Neural progenitor cell (in vitro differentiated cells): ENCODE measurements at regions not wholly inside any gene's neighbourhood (a gene's known extent, or its start where the extent isn't known, plus 50 kb on each side); places are given as distances from the start of the nearest gene placed in this dataset.

Experiments
- DNase-seq: peaks from one replicate; pipeline ENCODE4 v3.0.0-alpha.2; 2016; ENCODE audit warnings: low spot score
- H2AFZ ChIP-seq: fragments of 200-600 bp; sonication (generic); replicated peaks from 2 replicates; pipeline ENCODE4 v1.6.1; 2016; ENCODE audit warnings: antibody characterized with exemption
- H3F3A ChIP-seq: fragments of 200-600 bp; sonication (generic); 2 replicates; pipeline ENCODE4 v1.6.1; 2016; ENCODE audit warnings: antibody characterized with exemption, low read depth
- H3K27ac ChIP-seq: fragments of 200-600 bp; sonication (generic); 2 replicates; pipeline ENCODE4 v1.5.1; 2016; ENCODE audit warnings: mild to moderate bottlenecking
- H3K27me3 ChIP-seq: fragments of 200-600 bp; sonication (generic); 2 replicates; pipeline ENCODE4 v1.6.1; 2016; ENCODE audit warnings: mild to moderate bottlenecking, moderate library complexity
- H3K36me3 ChIP-seq: fragments of 200-600 bp; sonication (generic); 2 replicates; pipeline ENCODE4 v1.5.1; 2016
- H3K4me1 ChIP-seq: fragments of 200-600 bp; sonication (generic); 2 replicates; pipeline ENCODE4 v1.6.1; 2016; ENCODE audit warnings: mixed run types
- H3K4me2 ChIP-seq: fragments of 200-600 bp; sonication (generic); 2 replicates; pipeline ENCODE4 v1.6.1; 2016
- H3K4me3 ChIP-seq: fragments of 200-600 bp; sonication (generic); 2 replicates; pipeline ENCODE4 v1.5.1; 2016
- H3K79me2 ChIP-seq: fragments of 200-600 bp; sonication (generic); 2 replicates; pipeline ENCODE4 v1.6.1; 2016; ENCODE audit warnings: low read depth
- H3K9ac ChIP-seq: fragments of 200-600 bp; sonication (generic); 2 replicates; pipeline ENCODE4 v1.6.1; 2016
- H3K9me3 ChIP-seq: fragments of 200-600 bp; sonication (generic); 2 replicates; pipeline ENCODE4 v1.5.1; 2016; ENCODE audit warnings: low read depth
- H4K20me1 ChIP-seq: fragments of 200-600 bp; sonication (generic); 2 replicates; pipeline ENCODE4 v1.6.1; 2016; ENCODE audit warnings: low read depth
- H3K27ac Mint-ChIP-seq: 3 replicates; pipeline ENCODE4 v1.8.0; 2021; ENCODE audit warnings: mixed read lengths
- H3K27me3 Mint-ChIP-seq: 2 replicates; pipeline ENCODE4 v1.8.0; 2022; ENCODE audit warnings: low read depth, mild to moderate bottlenecking, inconsistent platforms, moderate library complexity, mixed read lengths; ENCODE audit not compliant: insufficient read depth
- H3K36me3 Mint-ChIP-seq: 3 replicates; pipeline ENCODE4 v1.8.0; 2021; ENCODE audit warnings: mixed read lengths
- H3K4me1 Mint-ChIP-seq: 3 replicates; pipeline ENCODE4 v1.8.0; 2021; ENCODE audit warnings: mixed read lengths
- H3K4me3 Mint-ChIP-seq: 3 replicates; pipeline ENCODE4 v1.8.0; 2021; ENCODE audit warnings: mild to moderate bottlenecking, moderate library complexity, mixed read lengths
- H3K9me3 Mint-ChIP-seq: 3 replicates; pipeline ENCODE4 v1.8.0; 2020; ENCODE audit warnings: mixed read lengths
- EZH2 ChIP-seq: fragments of 200-600 bp; sonication (generic); IDR thresholded peaks from 2 replicates; pipeline ENCODE4 v1.6.1; 2017; ENCODE audit warnings: antibody characterized with exemption, mild to moderate bottlenecking, moderate library complexity
- EZH2phosphoT487 ChIP-seq: fragments of 200-600 bp; sonication (generic); IDR thresholded peaks from 2 replicates; pipeline ENCODE4 v1.6.1; 2017; ENCODE audit warnings: antibody characterized with exemption
- TF ChIP-seq, protein P1 (sequence below): fragments of 200-600 bp; sonication (generic); IDR thresholded peaks from 2 replicates; pipeline ENCODE4 v1.5.1; 2017; ENCODE audit warnings: antibody characterized with exemption, mild to moderate bottlenecking

DNA sequence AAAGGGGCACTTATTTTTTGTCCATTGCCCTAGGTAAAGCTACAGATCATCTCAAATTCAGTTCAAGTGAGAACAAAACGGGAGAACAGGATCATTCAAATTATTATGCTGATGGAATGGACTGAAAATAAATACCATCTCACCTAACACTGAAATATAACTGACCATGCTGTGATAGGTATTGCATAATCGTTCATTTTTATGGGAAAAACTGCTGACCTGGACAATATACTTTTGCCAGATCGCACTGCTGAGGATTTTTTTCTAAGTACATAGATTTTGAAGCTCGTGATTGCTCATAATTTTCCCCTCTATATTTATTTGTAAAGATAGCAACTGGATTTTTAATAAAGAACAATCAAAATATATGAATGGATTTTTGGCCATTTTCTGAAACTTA lies 636.6 kb upstream of the NEGR1 start:
- no peak overlapping the region for H3K27ac Mint-ChIP-seq
- no peaks in the 10 kb centered on the region for H3K9me3 Mint-ChIP-seq
- no peaks in the 10 kb centered on the region for H3K36me3 Mint-ChIP-seq
- Histone ChIP-seq H3K36me3 (no peaks in the 10 kb centered on the region), H3K9me3 (no peaks in the 10 kb centered on the region), H3K79me2 (no peaks in the 10 kb centered on the region), H3K4me2 (no peak overlapping the region), H3K4me3 (no peak overlapping the region), H2AFZ (no peak overlapping the region), H3K9ac (no peak overlapping the region), H3F3A (no peaks in the 10 kb centered on the region), H4K20me1 (no peaks in the 10 kb centered on the region), H3K4me1 (no peaks in the 10 kb centered on the region), H3K27ac (no peak overlapping the region), H3K27me3 (no peaks in the 10 kb centered on the region)
- H3K27me3 Mint-ChIP-seq = no peaks in the 10 kb centered on the region
- peaks cover 6% of the 10 kb centered on the region for H3K4me1 Mint-ChIP-seq
- DNase-seq = no peak
- H3K4me3 Mint-ChIP-seq = no peak overlapping the region
- TF ChIP-seq, protein P1, sequence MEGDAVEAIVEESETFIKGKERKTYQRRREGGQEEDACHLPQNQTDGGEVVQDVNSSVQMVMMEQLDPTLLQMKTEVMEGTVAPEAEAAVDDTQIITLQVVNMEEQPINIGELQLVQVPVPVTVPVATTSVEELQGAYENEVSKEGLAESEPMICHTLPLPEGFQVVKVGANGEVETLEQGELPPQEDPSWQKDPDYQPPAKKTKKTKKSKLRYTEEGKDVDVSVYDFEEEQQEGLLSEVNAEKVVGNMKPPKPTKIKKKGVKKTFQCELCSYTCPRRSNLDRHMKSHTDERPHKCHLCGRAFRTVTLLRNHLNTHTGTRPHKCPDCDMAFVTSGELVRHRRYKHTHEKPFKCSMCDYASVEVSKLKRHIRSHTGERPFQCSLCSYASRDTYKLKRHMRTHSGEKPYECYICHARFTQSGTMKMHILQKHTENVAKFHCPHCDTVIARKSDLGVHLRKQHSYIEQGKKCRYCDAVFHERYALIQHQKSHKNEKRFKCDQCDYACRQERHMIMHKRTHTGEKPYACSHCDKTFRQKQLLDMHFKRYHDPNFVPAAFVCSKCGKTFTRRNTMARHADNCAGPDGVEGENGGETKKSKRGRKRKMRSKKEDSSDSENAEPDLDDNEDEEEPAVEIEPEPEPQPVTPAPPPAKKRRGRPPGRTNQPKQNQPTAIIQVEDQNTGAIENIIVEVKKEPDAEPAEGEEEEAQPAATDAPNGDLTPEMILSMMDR = no peak
- TF ChIP-seq EZH2 (no peak), EZH2phosphoT487 (no peak)

DNA sequence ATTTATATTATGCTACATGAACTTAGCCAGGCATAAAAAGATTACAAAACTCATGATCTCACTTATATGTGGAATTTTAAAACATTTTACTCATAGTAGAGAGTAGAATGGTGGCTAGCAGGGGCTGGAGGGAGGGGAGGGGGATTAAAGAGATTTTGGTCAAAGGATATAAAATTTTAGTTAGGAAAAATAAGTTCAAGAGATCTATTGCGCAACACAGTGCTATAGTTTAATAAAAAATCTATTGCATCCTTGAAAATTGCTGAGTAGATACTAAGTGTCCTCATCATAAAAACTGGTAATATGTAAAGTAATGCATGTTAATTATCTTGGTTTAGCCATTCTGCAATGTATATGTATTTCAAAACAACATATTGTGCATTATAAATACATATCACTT lies 635.6 kb upstream of the NEGR1 start:
- no peak overlapping the region for H2AFZ ChIP-seq

DNA sequence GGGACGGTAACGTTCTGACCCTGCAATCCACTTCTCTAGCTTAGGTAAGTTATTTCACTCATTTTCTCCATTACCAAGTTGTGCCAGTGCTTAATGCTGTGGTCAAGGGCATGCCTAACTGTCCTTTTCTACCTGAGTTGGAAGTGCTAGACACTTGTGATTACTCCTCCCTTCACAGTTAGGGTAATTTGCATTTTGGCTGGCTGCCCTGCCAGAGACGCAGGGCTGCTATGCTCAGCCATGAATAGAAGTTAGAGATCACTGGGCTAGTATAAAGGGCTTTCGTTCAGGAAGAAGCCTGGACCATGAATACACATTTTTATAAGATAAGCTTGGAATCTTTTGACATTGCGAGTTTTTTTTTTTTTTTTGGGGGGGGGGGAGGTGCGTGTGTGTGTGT lies 633.2 kb upstream of the NEGR1 start:
- Histone ChIP-seq H4K20me1 (no peaks in the 10 kb centered on the region), H3K4me2 (no peak overlapping the region), H3K27ac (no peak overlapping the region), H3K9me3 (no peaks in the 10 kb centered on the region), H2AFZ (peak overlapping the region; percentile 36), H3K4me3 (no peak overlapping the region), H3K79me2 (no peaks in the 10 kb centered on the region), H3K27me3 (no peaks in the 10 kb centered on the region), H3K36me3 (no peaks in the 10 kb centered on the region), H3F3A (no peaks in the 10 kb centered on the region), H3K9ac (no peak overlapping the region), H3K4me1 (no peaks in the 10 kb centered on the region)
- Mint-ChIP-seq H3K4me1 (peaks cover 6% of the 10 kb centered on the region), H3K9me3 (no peaks in the 10 kb centered on the region), H3K27me3 (peaks cover 2% of the 10 kb centered on the region), H3K36me3 (no peaks in the 10 kb centered on the region), H3K27ac (no peak overlapping the region), H3K4me3 (no peak overlapping the region)
- TF ChIP-seq EZH2phosphoT487 (no peak), EZH2 (no peak)
- TF ChIP-seq, protein P1 = no peak
- peak; percentile 41 for DNase-seq

More for the DNA sequence above, 635.6 kb upstream of the NEGR1 start:
- Mint-ChIP-seq H3K27ac (no peak overlapping the region), H3K9me3 (no peaks in the 10 kb centered on the region), H3K36me3 (no peaks in the 10 kb centered on the region), H3K4me3 (no peak overlapping the region), H3K27me3 (no peaks in the 10 kb centered on the region), H3K4me1 (peaks cover 6% of the 10 kb centered on the region)
- H3K27ac ChIP-seq = no peak overlapping the region
- no peaks in the 10 kb centered on the region for H4K20me1 ChIP-seq
- no peak overlapping the region for H3K4me2 ChIP-seq
- no peaks in the 10 kb centered on the region for H3F3A ChIP-seq
- H3K79me2 ChIP-seq = no peaks in the 10 kb centered on the region
- H3K9me3 ChIP-seq = no peaks in the 10 kb centered on the region
- no peak overlapping the region for H3K4me3 ChIP-seq
- no peaks in the 10 kb centered on the region for H3K4me1 ChIP-seq
- H3K27me3 ChIP-seq = no peaks in the 10 kb centered on the region
- no peak for DNase-seq
- TF ChIP-seq EZH2 (no peak), EZH2phosphoT487 (no peak)
- TF ChIP-seq, protein P1 = no peak
- no peaks in the 10 kb centered on the region for H3K36me3 ChIP-seq
- H3K9ac ChIP-seq = no peak overlapping the region
